Neural cell (in vitro differentiated cells): ENCODE measurements at regions not wholly inside any gene's neighbourhood (a gene's known extent, or its start where the extent isn't known, plus 50 kb on each side); places are given as distances from the start of the nearest gene placed in this dataset.

Source experiments
- H2AFZ ChIP-seq: fragments of 200-600, 300-800 bp; sonication (generic), shearing (Covaris generic); 2 replicates; pipeline ENCODE4 v1.6.0; 2014; ENCODE audit warnings: low read depth, mild to moderate bottlenecking, antibody characterized with exemption, low read length, moderate library complexity
- H3F3A ChIP-seq: fragments of 200-600 bp; shearing (Covaris generic); 2 replicates; pipeline ENCODE4 v1.6.1; 2016; ENCODE audit warnings: mild to moderate bottlenecking, moderate library complexity, mixed read lengths, antibody characterized with exemption, low read length; ENCODE audit not compliant: insufficient read depth, poor library complexity, severe bottlenecking
- H3K27ac ChIP-seq: fragments of 200-600, 300-800 bp; sonication (generic), shearing (Covaris generic); 2 replicates; pipeline ENCODE4 v1.5.1; 2014; ENCODE audit warnings: mild to moderate bottlenecking, low read length, moderate library complexity
- H3K27me3 ChIP-seq: fragments of 300-800, 200-600 bp; sonication (generic), shearing (Covaris generic); 2 replicates; pipeline ENCODE4 v1.6.0; 2014; ENCODE audit warnings: mild to moderate bottlenecking, low read depth, low read length, moderate library complexity; ENCODE audit not compliant: insufficient read depth
- H3K36me3 ChIP-seq: fragments of 300-800, 200-600 bp; sonication (generic), shearing (Covaris generic); 2 replicates; pipeline ENCODE4 v1.5.1; 2014; ENCODE audit warnings: mild to moderate bottlenecking, antibody characterized with exemption, low read length, moderate library complexity; ENCODE audit not compliant: insufficient read depth
- H3K4me2 ChIP-seq: fragments of 300-800, 200-600 bp; sonication (generic), shearing (Covaris generic); 2 replicates; pipeline ENCODE4 v1.6.0; 2014; ENCODE audit warnings: mild to moderate bottlenecking, low read length
- H3K4me3 ChIP-seq: fragments of 300-800, 200-600 bp; sonication (generic), shearing (Covaris generic); 2 replicates; pipeline ENCODE4 v1.5.1; 2014; ENCODE audit warnings: mild to moderate bottlenecking, low read length, moderate library complexity
- H3K79me2 ChIP-seq: fragments of 200-600 bp; shearing (Covaris generic); replicated peaks from 2 replicates; pipeline ENCODE4 v1.6.0; 2014; ENCODE audit warnings: mild to moderate bottlenecking, low read length, moderate library complexity; ENCODE audit not compliant: insufficient read depth
- H3K9ac ChIP-seq: fragments of 300-800, 200-600 bp; sonication (generic), shearing (Covaris generic); 2 replicates; pipeline ENCODE4 v1.6.1; 2016; ENCODE audit warnings: mild to moderate bottlenecking, low read length, mixed read lengths
- H3K9me2 ChIP-seq: fragments of 200-600 bp; shearing (Covaris generic); 2 replicates; pipeline ENCODE4 v1.6.1; 2016; ENCODE audit warnings: mild to moderate bottlenecking, low read length, mixed read lengths; ENCODE audit not compliant: insufficient read depth
- H3K9me3 ChIP-seq: fragments of 200-600, 300-800 bp; sonication (generic), shearing (Covaris generic); 2 replicates; pipeline ENCODE4 v1.6.1; 2016; ENCODE audit warnings: mild to moderate bottlenecking, mixed run types, low read length, moderate library complexity, mixed read lengths
- H4K20me1 ChIP-seq: fragments of 200-600 bp; shearing (Covaris generic); 2 replicates; pipeline ENCODE4 v1.6.1; 2016; ENCODE audit warnings: mild to moderate bottlenecking, mixed run types; ENCODE audit not compliant: insufficient read depth
- CTCF ChIP-seq: fragments of 450-650 bp; IDR thresholded peaks from 2 replicates; pipeline ENCODE4 v1.5.1; 2014; ENCODE audit warnings: antibody characterized with exemption, mild to moderate bottlenecking, moderate library complexity; ENCODE audit not compliant: poor library complexity, severe bottlenecking
- EP300 ChIP-seq: fragments of 450-650 bp; conservative IDR thresholded peaks from 2 replicates; pipeline ENCODE4 v1.6.1; 2014; ENCODE audit warnings: antibody characterized with exemption, mild to moderate bottlenecking, moderate library complexity; ENCODE audit not compliant: poor library complexity, severe bottlenecking
- EZH2 ChIP-seq: fragments of 200-600, 300-800 bp; shearing (Covaris generic), sonication (generic); IDR thresholded peaks from 2 replicates; pipeline ENCODE4 v1.6.1; 2014; ENCODE audit warnings: antibody characterized with exemption, low read length, borderline replicate concordance, mild to moderate bottlenecking; ENCODE audit not compliant: insufficient read depth, poor library complexity, severe bottlenecking
- MXI1 ChIP-seq: fragments of 450-650 bp; conservative IDR thresholded peaks from 2 replicates; pipeline ENCODE4 v1.6.1; 2014; ENCODE audit warnings: antibody characterized with exemption, mild to moderate bottlenecking; ENCODE audit not compliant: poor library complexity, severe bottlenecking
- POLR2AphosphoS5 ChIP-seq: IDR thresholded peaks from 2 replicates; pipeline ENCODE4 v1.6.1; 2012
- RAD21 ChIP-seq: fragments of 450-650 bp; conservative IDR thresholded peaks from 2 replicates; pipeline ENCODE4 v1.6.1; 2014; ENCODE audit warnings: antibody characterized with exemption, mild to moderate bottlenecking, moderate library complexity
- REST ChIP-seq: IDR thresholded peaks from 2 replicates; pipeline ENCODE4 v1.6.1; 2012; ENCODE audit warnings: borderline replicate concordance
- SMC3 ChIP-seq: fragments of 450-650 bp; conservative IDR thresholded peaks from 2 replicates; pipeline ENCODE4 v1.6.1; 2014; ENCODE audit warnings: antibody characterized with exemption, mild to moderate bottlenecking, moderate library complexity; ENCODE audit not compliant: poor library complexity
- TAF1 ChIP-seq: IDR thresholded peaks from 2 replicates; pipeline ENCODE4 v1.6.1; 2012; ENCODE audit warnings: low read depth

- Histone ChIP-seq H3K9me3 (no peaks in the 10 kb centered on the region), H3K9me2 (no peaks in the 10 kb centered on the region), H3K36me3 (no peaks in the 10 kb centered on the region), H3K4me2 (no peak overlapping the region), H3K9ac (no peak overlapping the region), H4K20me1 (no peaks in the 10 kb centered on the region), H3K79me2 (no peaks in the 10 kb centered on the region), H3K27me3 (no peaks in the 10 kb centered on the region), H3K27ac (no peak overlapping the region), H3F3A (no peaks in the 10 kb centered on the region), H3K4me3 (no peak overlapping the region), H2AFZ (no peak overlapping the region)
- TF ChIP-seq TAF1 (no peak), RAD21 (no peak), EP300 (no peak), MXI1 (no peak), CTCF (no peak), POLR2AphosphoS5 (no peak), SMC3 (no peak), EZH2 (no peak), REST (no peak)
Observed at GRCh38 chr3:191882289-191882688, 421.3 kb downstream of the PYDC2 start.

- no peaks in the 10 kb centered on the region for H3K36me3 ChIP-seq
- no peak overlapping the region for H3K4me3 ChIP-seq
- H3K27ac ChIP-seq = peak overlapping the region; percentile 56
- TF ChIP-seq CTCF (no peak), RAD21 (no peak), SMC3 (no peak), EZH2 (no peak), TAF1 (no peak), REST (no peak), POLR2AphosphoS5 (no peak), EP300 (no peak), MXI1 (no peak)
- H4K20me1 ChIP-seq = no peaks in the 10 kb centered on the region
- H3K9ac ChIP-seq = no peak overlapping the region
- no peaks in the 10 kb centered on the region for H3F3A ChIP-seq
- no peaks in the 10 kb centered on the region for H3K79me2 ChIP-seq
- H3K4me2 ChIP-seq = peak overlapping the region; percentile 36
- H3K27me3 ChIP-seq = no peaks in the 10 kb centered on the region
- H3K9me2 ChIP-seq = no peaks in the 10 kb centered on the region
- H2AFZ ChIP-seq = no peak overlapping the region
- H3K9me3 ChIP-seq = no peaks in the 10 kb centered on the region
Observed at GRCh38 chr3:191884132-191884531, 423.2 kb downstream of the PYDC2 start.
